Suppressor macrophage treated with lipopolysaccharide for 1 hour (primary cell): ENCODE measurements at regions not wholly inside any gene's neighbourhood (a gene's known extent, or its start where the extent isn't known, plus 50 kb on each side); places are given as distances from the start of the nearest gene placed in this dataset.
"Not testable (repeated sequence)": the region's sequence is repeated elsewhere in the genome, so short reads cannot be mapped to it uniquely, and the experiment has no call there.

Experiments
- DNase-seq, 3 donors: peaks; one replicate each; pipeline ENCODE4 v3.0.0-alpha.2; 2020 to 2022

GRCh38 chr4:55253948-55254593 lies 92.0 kb upstream of the SRD5A3 start:
- DNase-seq = no peak

GRCh38 chr4:55255179-55255578 lies 90.9 kb upstream of the SRD5A3 start:
- DNase-seq = no peak

- no peak for DNase-seq
These were observed 89.3 kb upstream of the SRD5A3 start for GRCh38 chr4:55256787-55257186.

GRCh38 chr4:55258152-55258865 lies 87.7 kb upstream of the SRD5A3 start:
- DNase-seq = no peak

GRCh38 chr4:55259294-55259693 lies 86.7 kb upstream of the SRD5A3 start:
- no peak for DNase-seq

GRCh38 chr4:55269470-55269869 lies 76.6 kb upstream of the SRD5A3 start:
- no peak for DNase-seq

- no peak for DNase-seq
These were observed 76.0 kb upstream of the SRD5A3 start for GRCh38 chr4:55269995-55270394.

GRCh38 chr4:55270481-55270880 lies 75.6 kb upstream of the SRD5A3 start:
- DNase-seq = no peak

- no peak for DNase-seq
These were observed 73.9 kb upstream of the SRD5A3 start for GRCh38 chr4:55272102-55272501.

- no peak for DNase-seq
These were observed 73.5 kb upstream of the SRD5A3 start for GRCh38 chr4:55272589-55272988.

- no peak for DNase-seq
These were observed 69.0 kb upstream of the SRD5A3 start for GRCh38 chr4:55277011-55277410.

- DNase-seq = no peak
These were observed 67.7 kb upstream of the SRD5A3 start for GRCh38 chr4:55278316-55278715.

- DNase-seq = not testable (repeated sequence)
These were observed 65.6 kb upstream of the SRD5A3 start for GRCh38 chr4:55280474-55280873.

GRCh38 chr4:55281118-55281683 lies 64.8 kb upstream of the SRD5A3 start:
- DNase-seq = not testable (repeated sequence)

- no peak for DNase-seq
These were observed 61.7 kb upstream of the SRD5A3 start for GRCh38 chr4:55284331-55284730.

- DNase-seq = no peak
These were observed 54.8 kb upstream of the SRD5A3 start for GRCh38 chr4:55291227-55291640.

- no peak for DNase-seq
These were observed 49.9 kb upstream of the SRD5A3 start for GRCh38 chr4:55296096-55296495.
